HAP-1 (cell line): ENCODE measurements at regions not wholly inside any gene's neighbourhood (a gene's known extent, or its start where the extent isn't known, plus 50 kb on each side); places are given as distances from the start of the nearest gene placed in this dataset.

ENCODE experiments used
- DNase-seq, 2 experiments: peaks; one replicate each; pipeline ENCODE4 v3.0.0-alpha.2; 2016 to 2020; ENCODE audit warnings: low spot score in 2 of 2
- H3K27me3 ChIP-seq: fragments of 250-450 bp; sonication (Bioruptor Pico); 2 replicates; pipeline ENCODE4 v1.5.1; 2020; ENCODE audit warnings: low read depth, mild to moderate bottlenecking, moderate library complexity
- H3K36me3 ChIP-seq: fragments of 250-450 bp; sonication (Bioruptor Pico); replicated peaks from 2 replicates; pipeline ENCODE4 v1.5.1; 2020; ENCODE audit warnings: mild to moderate bottlenecking
- H3K4me1 ChIP-seq: fragments of 250-450 bp; sonication (Bioruptor Pico); 2 replicates; pipeline ENCODE4 v1.5.1; 2020; ENCODE audit warnings: mild to moderate bottlenecking
- H3K4me3 ChIP-seq: fragments of 250-450 bp; sonication (Bioruptor Pico); 2 replicates; pipeline ENCODE4 v1.5.1; 2020; ENCODE audit warnings: mild to moderate bottlenecking, moderate library complexity
- H3K9me3 ChIP-seq: fragments of 250-450 bp; sonication (Bioruptor Pico); 2 replicates; pipeline ENCODE4 v1.5.1; 2020; ENCODE audit warnings: mild to moderate bottlenecking, moderate library complexity
- in situ Hi-C: fragments of 300-500 bp; cut with MboI; formaldehyde crosslinking; loops from 3 replicates; pipeline ENCODE4 v1.14.3; 2020; ENCODE audit warnings: low sequenced_read_pairs, inconsistent platforms, mixed read lengths

DNA sequence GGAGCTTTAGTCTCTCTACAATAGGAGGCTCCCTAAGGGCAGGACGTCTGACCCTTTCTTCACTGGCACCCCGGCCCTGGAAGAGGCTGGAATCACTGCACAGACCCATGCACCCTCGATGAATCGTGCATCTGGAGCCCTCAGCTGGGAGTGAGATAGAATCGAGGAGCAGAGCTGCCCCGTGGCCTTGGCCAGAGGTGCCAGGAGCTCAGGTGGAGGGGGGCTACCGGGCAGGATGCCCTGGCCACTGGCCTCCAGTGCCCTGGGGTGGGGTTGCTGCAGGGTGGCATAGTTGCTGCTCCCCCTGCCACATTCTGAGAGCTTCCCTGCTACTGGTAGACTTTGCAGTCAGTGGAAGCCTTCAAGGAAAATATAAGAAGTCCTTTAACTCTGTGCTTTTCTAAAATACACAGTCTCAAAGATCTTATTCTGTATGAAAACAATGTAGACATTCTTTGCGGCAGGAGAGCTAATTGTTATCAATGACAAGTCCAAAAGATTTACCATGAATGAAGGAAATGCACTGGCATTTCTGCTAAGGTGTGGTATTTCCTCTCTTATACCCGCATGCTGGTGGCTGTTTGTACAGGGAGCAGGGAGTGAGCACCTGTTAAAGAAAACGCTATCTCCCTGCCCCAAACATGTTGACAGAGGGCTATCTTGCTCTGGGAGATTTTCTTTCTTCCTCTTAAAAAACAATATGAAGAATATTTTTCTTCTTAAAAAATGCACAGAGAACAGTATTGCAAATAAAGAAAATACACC lies 122.8 kb downstream of the C6orf118 start:
- H3K4me3 ChIP-seq: no peak overlapping the region
- H3K36me3 ChIP-seq: no peaks in the 10 kb centered on the region
- H3K4me1 ChIP-seq: no peaks in the 10 kb centered on the region
- H3K27me3 ChIP-seq: no peaks in the 10 kb centered on the region
- no peak for DNase-seq
- H3K9me3 ChIP-seq: no peaks in the 10 kb centered on the region
- in situ Hi-C loops: no loop called here

DNA sequence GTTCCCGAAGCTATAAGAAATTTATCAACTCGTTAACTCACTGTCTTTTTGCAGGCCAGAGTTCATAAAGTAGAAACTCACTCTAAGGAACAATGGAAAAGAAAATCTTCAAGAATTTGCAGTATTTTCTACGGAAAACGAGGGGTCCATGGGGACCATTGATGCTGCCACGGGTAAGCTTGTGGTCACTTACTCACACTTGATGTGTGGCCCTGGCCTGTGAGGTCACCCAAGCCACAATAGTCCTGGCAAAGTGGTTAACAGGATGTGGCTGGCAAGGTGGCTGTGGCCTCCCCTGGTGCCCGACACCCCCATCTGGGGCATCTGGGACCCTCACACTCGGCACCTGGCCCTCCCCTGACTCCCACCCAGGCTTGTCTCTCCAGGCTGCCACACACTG lies 123.4 kb downstream of the C6orf118 start:
- Histone ChIP-seq H3K27me3 (no peaks in the 10 kb centered on the region), H3K36me3 (no peaks in the 10 kb centered on the region), H3K9me3 (no peaks in the 10 kb centered on the region), H3K4me1 (no peaks in the 10 kb centered on the region), H3K4me3 (no peak overlapping the region)
- DNase-seq: no peak
- in situ Hi-C loops: no loop called here

DNA sequence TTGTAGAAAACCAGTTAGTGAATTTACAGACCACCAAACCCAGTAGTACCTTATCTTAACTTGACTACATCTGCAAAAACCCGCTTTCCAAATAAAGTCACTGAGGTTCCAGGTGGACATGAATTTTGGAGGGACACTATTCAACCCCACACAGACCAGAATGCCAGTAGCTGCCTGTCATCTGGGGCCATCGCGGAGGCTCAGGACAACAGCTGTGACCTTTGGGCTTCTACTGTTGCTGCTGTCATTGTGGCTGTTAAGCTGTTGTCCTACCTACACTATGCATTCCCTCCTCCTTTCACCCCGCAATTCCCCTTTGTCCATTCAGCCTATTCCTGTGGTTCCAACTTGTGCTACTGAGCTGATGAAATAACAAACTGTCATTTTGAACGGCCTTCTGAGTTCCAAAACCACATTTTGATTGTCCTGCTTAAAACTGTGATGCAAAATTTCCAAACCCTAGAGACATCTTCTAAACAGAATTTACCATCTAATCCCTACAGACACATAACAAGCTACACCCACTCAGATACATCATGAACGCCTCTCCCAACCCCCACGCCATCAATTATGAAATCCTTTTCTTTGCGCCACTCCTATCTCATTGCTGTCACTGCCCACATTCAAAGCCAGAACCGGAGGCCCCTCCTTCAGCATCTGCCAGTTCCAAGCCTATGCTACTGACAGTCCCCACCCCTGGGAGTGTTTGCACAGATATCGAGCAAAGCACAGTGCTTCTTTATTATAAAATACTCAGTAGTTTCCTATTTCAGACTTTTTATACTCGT lies 125.0 kb downstream of the C6orf118 start:
- peak in 1 of 2 experiments; percentile 21 for DNase-seq
- Histone ChIP-seq H3K9me3 (no peaks in the 10 kb centered on the region), H3K4me3 (no peak overlapping the region), H3K27me3 (no peaks in the 10 kb centered on the region), H3K36me3 (no peaks in the 10 kb centered on the region), H3K4me1 (no peaks in the 10 kb centered on the region)
- in situ Hi-C loops: no loop called here

DNA sequence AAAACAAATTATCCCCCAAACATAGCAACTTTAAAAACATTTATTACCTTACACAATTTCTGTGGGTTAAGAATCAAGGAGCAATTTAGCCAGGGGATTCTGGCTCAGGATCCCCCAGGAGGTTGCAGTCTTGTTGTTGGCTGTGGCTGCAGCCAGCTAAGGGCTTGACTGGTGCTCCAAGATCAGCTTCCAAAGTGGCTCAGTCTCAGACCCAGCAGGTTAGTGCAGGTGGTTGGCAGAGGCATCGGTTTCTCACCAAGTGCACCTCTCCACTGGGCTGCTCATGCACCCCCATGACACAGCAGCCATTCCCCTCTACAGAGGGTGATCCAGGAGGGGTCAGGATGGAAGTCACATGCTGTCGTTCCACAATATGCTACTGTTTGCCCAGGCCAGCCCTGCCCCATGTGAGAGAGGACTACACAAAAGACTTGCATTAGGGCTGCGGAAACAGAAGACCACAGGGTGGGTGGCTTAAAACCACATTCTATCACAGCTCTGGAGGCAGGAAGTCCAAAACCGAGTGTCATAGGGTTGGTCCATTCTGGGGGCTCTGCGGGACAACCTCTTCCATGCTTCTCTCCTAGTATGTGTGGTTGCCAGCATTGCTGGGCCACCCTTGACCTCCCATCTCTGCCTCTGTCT lies 125.8 kb downstream of the C6orf118 start:
- Histone ChIP-seq H3K27me3 (no peaks in the 10 kb centered on the region), H3K4me3 (no peak overlapping the region), H3K9me3 (no peaks in the 10 kb centered on the region), H3K4me1 (no peaks in the 10 kb centered on the region), H3K36me3 (no peaks in the 10 kb centered on the region)
- no peak for DNase-seq
- in situ Hi-C loops: no loop called here

DNA sequence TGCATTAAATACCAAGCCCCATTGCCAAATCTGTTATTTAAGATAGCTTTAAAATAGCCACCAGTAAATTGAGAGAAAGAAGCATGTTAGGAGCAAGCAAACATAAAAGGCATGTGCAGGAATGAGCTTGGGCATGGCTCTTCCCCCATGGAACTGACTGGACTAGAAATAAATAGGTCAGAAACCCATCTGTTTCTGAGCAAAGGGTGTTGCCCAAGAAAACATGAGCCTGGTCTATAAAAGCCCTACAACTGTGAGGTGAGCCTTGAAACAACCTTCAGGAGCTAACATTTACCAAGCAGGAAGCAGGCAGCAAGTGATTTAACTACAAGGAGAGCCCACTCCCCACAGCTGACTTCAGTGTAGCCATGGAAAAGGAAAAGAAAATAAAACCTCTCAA lies 126.3 kb downstream of the C6orf118 start:
- Histone ChIP-seq H3K27me3 (no peaks in the 10 kb centered on the region), H3K4me1 (no peaks in the 10 kb centered on the region), H3K4me3 (no peak overlapping the region), H3K9me3 (no peaks in the 10 kb centered on the region), H3K36me3 (no peaks in the 10 kb centered on the region)
- in situ Hi-C loops: no loop called here
- no peak for DNase-seq

DNA sequence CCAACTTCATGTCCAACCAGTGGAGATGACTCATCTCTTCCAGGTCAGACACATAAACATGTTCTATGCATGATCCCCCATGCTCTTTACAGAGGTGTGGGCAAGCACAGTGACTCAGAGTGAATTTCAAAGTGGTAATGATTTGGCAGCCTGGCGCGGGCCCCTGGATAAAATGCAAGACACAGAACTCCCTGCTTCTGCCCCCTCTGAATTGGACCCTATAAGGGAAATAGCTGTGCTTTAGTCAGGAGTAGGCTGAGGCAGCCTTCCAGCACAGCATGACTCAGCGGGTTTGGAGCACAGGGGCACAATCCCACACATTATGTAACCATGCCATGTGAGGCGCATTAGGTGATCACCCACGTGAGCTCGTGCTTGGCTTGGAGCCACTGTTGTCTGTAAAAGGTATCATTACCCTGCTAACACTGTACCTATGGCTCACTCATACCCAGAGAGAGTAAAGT lies 127.4 kb downstream of the C6orf118 start:
- in situ Hi-C loops: no loop called here
- Histone ChIP-seq H3K4me3 (no peak overlapping the region), H3K9me3 (no peaks in the 10 kb centered on the region), H3K27me3 (no peaks in the 10 kb centered on the region), H3K36me3 (no peaks in the 10 kb centered on the region), H3K4me1 (no peaks in the 10 kb centered on the region)
- no peak for DNase-seq

DNA sequence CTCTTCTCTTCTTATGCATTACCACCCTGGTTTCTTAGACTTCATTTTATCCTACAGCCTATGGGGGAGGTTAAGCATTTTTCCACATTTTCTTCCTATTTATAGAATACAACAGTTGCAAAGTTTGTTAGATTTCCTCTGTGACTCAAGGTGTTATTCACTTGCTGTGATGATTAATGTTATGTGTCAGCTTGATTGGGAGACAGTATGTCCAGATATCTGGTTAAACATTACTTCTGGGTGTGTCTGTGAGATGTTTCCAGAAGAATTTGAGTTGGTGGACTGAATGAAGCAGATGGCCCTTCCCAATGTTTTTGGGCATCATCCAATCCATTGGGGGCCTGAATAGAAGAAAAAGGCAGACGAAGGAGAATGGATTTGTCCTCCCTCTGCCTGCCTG lies 131.3 kb downstream of the C6orf118 start:
- H3K27me3 ChIP-seq: no peaks in the 10 kb centered on the region
- no peak overlapping the region for H3K4me3 ChIP-seq
- DNase-seq: no peak
- in situ Hi-C loops: no loop called here
- H3K4me1 ChIP-seq: no peaks in the 10 kb centered on the region
- no peaks in the 10 kb centered on the region for H3K36me3 ChIP-seq
- no peaks in the 10 kb centered on the region for H3K9me3 ChIP-seq

DNA sequence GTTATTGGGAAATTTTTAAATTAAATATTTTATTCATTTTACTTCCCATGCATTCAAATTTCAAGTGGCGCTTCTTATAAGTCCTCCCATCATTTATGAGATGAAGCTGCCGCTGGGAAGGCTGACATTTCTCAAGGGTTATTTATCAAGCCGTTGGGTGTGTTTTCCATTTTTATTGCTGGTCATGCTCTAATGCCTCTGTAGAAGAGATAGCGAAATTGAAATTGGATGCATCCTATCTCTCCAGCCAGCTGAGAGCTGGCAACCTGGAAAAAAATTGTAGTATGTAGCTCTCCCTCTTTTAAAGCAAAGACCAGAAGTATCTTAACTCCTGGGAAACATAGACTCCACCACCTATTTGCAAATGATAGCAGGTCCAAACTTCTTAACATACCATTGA lies 135.9 kb downstream of the C6orf118 start:
- in situ Hi-C loops: no loop called here
- H3K4me1 ChIP-seq: no peaks in the 10 kb centered on the region
- no peaks in the 10 kb centered on the region for H3K9me3 ChIP-seq
- no peak overlapping the region for H3K4me3 ChIP-seq
- DNase-seq: no peak
- no peaks in the 10 kb centered on the region for H3K27me3 ChIP-seq
- H3K36me3 ChIP-seq: no peaks in the 10 kb centered on the region

DNA sequence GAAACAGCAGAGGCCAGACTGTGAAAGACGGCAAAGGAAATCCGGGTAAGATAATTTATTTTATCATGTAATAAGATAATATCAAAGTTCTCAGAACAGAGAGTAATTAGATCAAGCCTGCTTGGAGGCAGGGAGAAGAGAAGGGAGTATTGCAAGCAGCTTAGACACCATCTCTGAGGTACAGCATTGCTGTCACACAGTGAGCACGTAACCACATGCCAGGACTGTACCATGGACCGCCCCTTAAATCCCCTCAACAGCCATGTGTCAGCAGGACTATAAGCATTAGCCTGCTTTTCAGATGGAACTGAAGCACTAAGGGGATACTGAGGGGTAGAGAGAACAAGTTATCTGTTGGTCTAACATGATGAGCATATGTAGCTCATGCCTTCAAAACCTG lies 141.5 kb downstream of the C6orf118 start:
- Histone ChIP-seq H3K9me3 (no peaks in the 10 kb centered on the region), H3K36me3 (no peaks in the 10 kb centered on the region), H3K27me3 (no peaks in the 10 kb centered on the region), H3K4me1 (no peaks in the 10 kb centered on the region), H3K4me3 (no peak overlapping the region)
- no peak for DNase-seq
- in situ Hi-C loops: no loop called here

DNA sequence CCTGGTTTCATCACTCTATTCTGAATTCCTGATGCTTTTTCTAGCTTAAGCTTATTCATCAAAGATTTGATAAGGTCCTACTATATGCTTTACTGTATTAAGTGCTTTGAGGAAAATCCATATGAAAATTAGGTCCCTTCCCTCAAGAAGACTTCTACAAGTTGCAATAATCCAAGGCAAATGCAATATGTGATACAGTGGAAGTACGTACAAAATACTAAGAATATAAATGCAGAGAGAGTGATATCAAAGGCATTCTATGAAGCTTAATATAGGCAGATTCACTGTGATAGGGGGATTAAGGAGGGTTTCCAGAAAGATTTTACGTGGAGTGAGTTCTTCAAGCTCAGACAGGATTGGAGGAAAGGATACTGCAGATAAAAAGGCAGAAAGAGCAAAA lies 142.1 kb downstream of the C6orf118 start:
- H3K4me3 ChIP-seq: no peak overlapping the region
- no peaks in the 10 kb centered on the region for H3K4me1 ChIP-seq
- H3K27me3 ChIP-seq: no peaks in the 10 kb centered on the region
- no peak for DNase-seq
- no peaks in the 10 kb centered on the region for H3K36me3 ChIP-seq
- in situ Hi-C loops: no loop called here
- no peaks in the 10 kb centered on the region for H3K9me3 ChIP-seq

DNA sequence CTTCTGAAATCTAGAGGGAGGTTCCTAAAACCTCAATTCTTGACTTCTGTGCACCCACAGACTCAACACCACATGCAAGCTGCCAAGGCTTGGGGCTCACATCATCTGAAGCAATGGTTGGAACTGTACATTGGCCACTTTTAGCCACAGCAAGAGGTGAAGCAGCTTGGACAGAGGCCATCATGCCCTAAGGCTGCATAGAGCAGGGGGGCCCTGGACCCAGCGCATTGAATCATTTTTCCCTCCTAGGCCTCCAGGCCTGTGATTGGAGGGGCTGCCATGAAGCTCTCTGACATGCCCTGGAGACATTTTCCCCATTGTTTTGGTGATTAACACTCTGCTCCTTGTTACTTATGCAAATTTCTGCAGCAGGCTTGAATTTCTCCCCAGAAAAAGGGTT lies 145.9 kb downstream of the C6orf118 start:
- Histone ChIP-seq H3K4me3 (no peak overlapping the region), H3K9me3 (no peaks in the 10 kb centered on the region)
- in situ Hi-C loops: no loop called here

DNA sequence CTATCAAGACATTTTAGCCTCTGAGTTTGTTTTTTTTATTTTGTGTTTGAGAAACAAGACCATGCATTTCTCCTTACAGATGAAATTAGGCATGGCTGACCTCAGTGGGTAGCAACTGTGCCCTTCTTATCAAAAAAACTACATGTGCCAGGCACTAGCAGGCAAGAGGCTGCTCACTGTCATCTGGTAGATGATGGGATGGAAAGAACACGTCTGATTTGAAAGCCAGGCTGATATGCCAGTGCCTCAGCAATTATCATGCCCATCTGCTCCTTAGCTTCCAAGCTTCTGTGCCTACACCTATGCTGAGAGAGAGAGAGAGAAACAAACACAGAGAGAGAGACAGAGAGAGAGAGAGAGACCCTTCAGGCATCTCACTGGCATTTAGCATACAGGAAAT lies 149.9 kb downstream of the C6orf118 start:
- in situ Hi-C loops: no loop called here
- Histone ChIP-seq H3K27me3 (no peaks in the 10 kb centered on the region), H3K36me3 (no peaks in the 10 kb centered on the region), H3K4me1 (no peaks in the 10 kb centered on the region), H3K4me3 (no peak overlapping the region), H3K9me3 (no peaks in the 10 kb centered on the region)
- no peak for DNase-seq

More for the DNA sequence above, 145.9 kb downstream of the C6orf118 start:
- no peak for DNase-seq
- no peaks in the 10 kb centered on the region for H3K27me3 ChIP-seq
- H3K36me3 ChIP-seq: no peaks in the 10 kb centered on the region
- H3K4me1 ChIP-seq: no peaks in the 10 kb centered on the region

DNA sequence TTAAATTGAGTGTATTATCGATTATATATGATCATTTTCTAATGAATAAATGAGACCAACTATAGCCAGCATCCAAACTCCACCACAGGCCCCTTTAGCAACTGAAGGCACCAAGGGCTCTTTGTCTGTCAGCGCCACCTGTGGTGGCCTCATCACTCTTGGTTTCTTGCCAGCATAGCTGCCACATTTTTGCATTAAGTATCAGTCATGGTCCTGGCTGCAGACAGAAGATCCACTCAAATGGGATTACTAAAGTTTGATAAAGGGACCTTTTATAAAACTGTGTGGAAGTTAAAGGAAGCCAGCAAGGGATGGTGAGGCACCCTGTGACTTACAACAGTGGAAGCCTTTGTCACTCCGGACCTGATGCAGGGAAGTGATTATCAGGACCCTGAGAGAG lies 162.9 kb downstream of the C6orf118 start:
- Histone ChIP-seq H3K4me3 (no peak overlapping the region), H3K4me1 (no peaks in the 10 kb centered on the region), H3K36me3 (no peaks in the 10 kb centered on the region), H3K27me3 (no peaks in the 10 kb centered on the region), H3K9me3 (no peaks in the 10 kb centered on the region)
- DNase-seq: no peak
- in situ Hi-C loops: no loop called here

DNA sequence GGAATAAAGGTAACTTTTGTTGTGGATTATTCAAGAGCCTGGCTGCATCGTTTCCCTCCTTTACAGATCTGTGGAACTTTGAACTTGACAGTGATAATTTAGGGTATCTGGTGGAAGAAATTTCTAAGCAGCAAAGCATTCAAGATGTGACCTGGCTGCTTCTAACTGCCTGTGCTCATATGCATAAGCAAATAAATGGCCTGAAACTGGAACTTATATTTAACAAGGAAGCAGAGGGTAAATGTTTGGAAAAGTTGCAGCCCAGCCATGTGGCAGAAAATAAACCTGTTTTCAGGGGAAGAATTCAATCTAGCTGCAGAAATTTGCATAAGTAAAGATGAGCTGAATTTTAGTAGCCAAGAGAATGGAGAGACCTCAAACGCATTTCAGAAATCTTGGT lies 173.5 kb downstream of the C6orf118 start:
- Histone ChIP-seq H3K9me3 (no peaks in the 10 kb centered on the region), H3K4me1 (no peaks in the 10 kb centered on the region), H3K36me3 (no peaks in the 10 kb centered on the region), H3K27me3 (no peaks in the 10 kb centered on the region), H3K4me3 (no peak overlapping the region)
- in situ Hi-C loops: no loop called here
- DNase-seq: no peak
